ENCODE measurements at regions not wholly inside any gene's neighbourhood (a gene's known extent, or its start where the extent isn't known, plus 50 kb on each side); places are given as distances from the start of the nearest gene placed in this dataset.
A peak's percentile ranks its signal among the peaks of the same experiment; 100 is the strongest.
"Not testable (repeated sequence)": the region's sequence is repeated elsewhere in the genome, so short reads cannot be mapped to it uniquely, and the experiment has no call there.

DNA sequence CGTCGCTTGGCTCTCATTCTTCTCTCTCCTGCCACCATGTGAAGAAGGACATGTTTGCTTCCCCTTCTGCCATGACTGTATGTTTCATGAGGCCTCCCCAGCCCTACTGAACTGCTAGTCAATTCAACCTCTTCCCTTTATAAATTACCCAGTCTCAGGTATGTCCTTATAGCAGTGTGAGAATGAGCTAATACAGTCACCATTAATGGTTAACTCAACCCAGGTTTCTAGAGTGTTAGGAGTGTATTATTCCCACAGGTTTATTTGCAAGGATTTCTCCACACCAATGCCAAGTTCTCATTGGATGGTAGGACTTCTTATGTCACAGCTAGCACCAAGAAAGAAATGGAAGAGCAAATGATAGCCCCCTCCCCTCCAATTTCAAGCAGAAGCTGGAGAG is 71.9 kb downstream of the DYNAP start:
- Histone ChIP-seq H3K9me3 (no peaks in the 10 kb centered on the region), H3K4me1 (no peaks in the 10 kb centered on the region), H3K27me3 (no peaks in the 10 kb centered on the region), H3K4me3 (no peak overlapping the region), H3K36me3 (ENCODE audit: low read depth, missing control alignments) (no peaks in the 10 kb centered on the region), H3K27ac (no peak overlapping the region)
- TF ChIP-seq, protein P1, sequence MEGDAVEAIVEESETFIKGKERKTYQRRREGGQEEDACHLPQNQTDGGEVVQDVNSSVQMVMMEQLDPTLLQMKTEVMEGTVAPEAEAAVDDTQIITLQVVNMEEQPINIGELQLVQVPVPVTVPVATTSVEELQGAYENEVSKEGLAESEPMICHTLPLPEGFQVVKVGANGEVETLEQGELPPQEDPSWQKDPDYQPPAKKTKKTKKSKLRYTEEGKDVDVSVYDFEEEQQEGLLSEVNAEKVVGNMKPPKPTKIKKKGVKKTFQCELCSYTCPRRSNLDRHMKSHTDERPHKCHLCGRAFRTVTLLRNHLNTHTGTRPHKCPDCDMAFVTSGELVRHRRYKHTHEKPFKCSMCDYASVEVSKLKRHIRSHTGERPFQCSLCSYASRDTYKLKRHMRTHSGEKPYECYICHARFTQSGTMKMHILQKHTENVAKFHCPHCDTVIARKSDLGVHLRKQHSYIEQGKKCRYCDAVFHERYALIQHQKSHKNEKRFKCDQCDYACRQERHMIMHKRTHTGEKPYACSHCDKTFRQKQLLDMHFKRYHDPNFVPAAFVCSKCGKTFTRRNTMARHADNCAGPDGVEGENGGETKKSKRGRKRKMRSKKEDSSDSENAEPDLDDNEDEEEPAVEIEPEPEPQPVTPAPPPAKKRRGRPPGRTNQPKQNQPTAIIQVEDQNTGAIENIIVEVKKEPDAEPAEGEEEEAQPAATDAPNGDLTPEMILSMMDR (IDR thresholded peaks at IDR 0.05) = no peak
- no peak for TF ChIP-seq POLR2A (IDR thresholded peaks at IDR 0.05)
- intact Hi-C loops (cut with DNase I; ENCODE audit: low total_unique reads) = no loop called here
- DNase-seq = no peak
- WGBS, 2 donors = 86 to 90% methylated on average over 2 of the region's 2 CpGs

- WGBS, 2 donors = 96 to 98% methylated on average over 14 to 15 of the region's 15 CpGs
- intact Hi-C loops (cut with DNase I; ENCODE audit: low total_unique reads); H3K9me3 ChIP-seq: not testable (repeated sequence)
Observed at GRCh38 chr18:54669701-54670100, 78.7 kb downstream of the DYNAP start.

DNA sequence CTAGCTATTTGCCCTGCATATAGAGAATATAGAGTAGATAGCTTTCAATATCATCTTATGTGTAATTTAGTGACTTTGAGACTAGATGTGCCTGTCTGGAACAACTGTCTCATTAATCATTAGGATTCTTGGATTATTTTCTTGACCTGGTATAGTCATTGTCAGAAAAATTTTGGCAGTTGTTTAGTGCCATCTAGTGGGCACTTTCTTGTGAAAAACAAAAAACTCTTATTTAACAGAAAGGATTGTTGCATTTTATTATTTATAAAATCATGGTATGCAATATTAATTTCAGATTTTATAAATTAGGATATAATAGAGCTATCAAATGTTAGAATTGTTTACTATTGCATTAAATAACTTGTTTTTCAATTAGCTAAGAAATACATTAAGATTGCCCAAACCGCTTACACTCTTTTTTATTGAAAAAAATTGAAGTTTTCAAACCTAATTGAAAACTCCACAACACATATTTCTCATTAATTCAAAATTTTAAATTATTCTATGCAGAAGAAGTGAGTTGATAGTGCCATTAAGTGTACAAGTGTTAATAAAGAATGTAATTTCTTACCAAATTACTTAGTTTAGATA is 80.3 kb downstream of the DYNAP start:
- no peak overlapping the region for H3K4me3 ChIP-seq
- DNase-seq = no peak
- TF ChIP-seq, protein P1 (IDR thresholded peaks at IDR 0.05) = peak in 2 of 3 experiments; percentile 48 to 65
- no peak for TF ChIP-seq POLR2A (IDR thresholded peaks at IDR 0.05)
- no peaks in the 10 kb centered on the region for H3K4me1 ChIP-seq
- WGBS, 2 donors = 98% methylated on average over 1 of the region's 1 CpG
- intact Hi-C loops (cut with DNase I; ENCODE audit: low total_unique reads) = no loop called here
- no peaks in the 10 kb centered on the region for H3K27me3 ChIP-seq
- H3K27ac ChIP-seq = no peak overlapping the region
- no peaks in the 10 kb centered on the region for H3K9me3 ChIP-seq
- H3K36me3 ChIP-seq (ENCODE audit: low read depth, missing control alignments) = no peaks in the 10 kb centered on the region

More at GRCh38 chr18:54669701-54670100, 78.7 kb downstream of the DYNAP start:
- not testable (repeated sequence) for H3K27me3 ChIP-seq; H3K4me1 ChIP-seq; DNase-seq; H3K36me3 ChIP-seq (ENCODE audit: low read depth, missing control alignments); H3K4me3 ChIP-seq; H3K27ac ChIP-seq

DNA sequence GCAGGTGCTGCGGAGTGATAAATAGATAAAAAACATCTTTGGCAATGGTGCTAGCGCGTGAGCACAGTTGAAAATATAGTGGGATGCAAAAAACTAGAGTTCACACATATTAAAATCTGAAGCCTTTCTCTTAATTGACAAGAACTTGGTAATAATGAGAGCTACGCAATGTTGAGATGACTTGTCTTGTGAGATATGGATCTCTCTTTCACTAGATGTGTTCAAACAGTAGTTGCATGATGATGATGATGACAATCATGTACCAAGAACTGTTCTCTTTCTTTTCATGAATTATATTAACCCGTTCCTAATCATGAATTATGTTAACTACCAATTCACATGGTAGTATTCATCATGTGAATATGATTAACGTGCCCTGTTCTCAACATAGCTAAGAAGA is 81.1 kb downstream of the DYNAP start:
- H3K4me3 ChIP-seq = no peak overlapping the region
- intact Hi-C loops (cut with DNase I; ENCODE audit: low total_unique reads) = no loop called here
- DNase-seq = no peak
- 91 to 93% methylated on average over 6 of the region's 6 CpGs for WGBS, 2 donors
- TF ChIP-seq, protein P1 (IDR thresholded peaks at IDR 0.05) = no peak
- no peak for TF ChIP-seq POLR2A (IDR thresholded peaks at IDR 0.05)
- no peaks in the 10 kb centered on the region for H3K27me3 ChIP-seq
- no peaks in the 10 kb centered on the region for H3K9me3 ChIP-seq
- H3K4me1 ChIP-seq = no peaks in the 10 kb centered on the region
- no peaks in the 10 kb centered on the region for H3K36me3 ChIP-seq (ENCODE audit: low read depth, missing control alignments)
- no peak overlapping the region for H3K27ac ChIP-seq

DNA sequence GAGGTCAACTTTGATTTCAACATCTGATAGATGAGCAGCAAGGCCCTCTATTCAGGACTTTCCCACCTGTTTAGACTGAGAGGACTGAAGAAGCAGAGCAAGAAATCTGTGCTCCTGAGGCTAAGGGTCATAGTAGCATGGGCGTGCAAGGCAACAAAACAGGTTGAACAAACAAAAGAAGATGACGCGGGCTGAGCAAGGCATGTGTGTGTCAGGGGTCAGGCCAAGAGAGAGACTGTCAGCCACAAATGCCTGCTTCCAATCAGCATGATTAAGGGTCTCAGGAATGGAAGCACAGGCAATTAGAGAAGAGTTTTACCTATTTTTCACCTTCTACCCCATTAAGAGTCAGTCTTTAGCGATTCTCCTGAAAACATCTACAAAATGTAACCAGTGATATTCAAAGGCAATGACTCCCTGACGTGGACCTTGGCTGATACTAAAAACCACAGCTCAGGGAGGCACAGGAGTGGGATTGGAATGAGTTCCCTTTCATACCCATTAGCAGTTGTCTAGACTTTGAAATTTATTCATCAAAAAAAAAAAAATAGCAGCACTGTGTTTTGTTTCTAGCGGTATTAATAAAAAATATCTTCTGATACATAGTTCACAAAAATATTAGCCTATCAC is 81.9 kb downstream of the DYNAP start:
- no peaks in the 10 kb centered on the region for H3K36me3 ChIP-seq (ENCODE audit: low read depth, missing control alignments)
- WGBS, 2 donors = 70 to 74% methylated on average over 6 of the region's 6 CpGs
- no peak overlapping the region for H3K4me3 ChIP-seq
- no peak overlapping the region for H3K27ac ChIP-seq
- no peaks in the 10 kb centered on the region for H3K27me3 ChIP-seq
- H3K9me3 ChIP-seq = no peaks in the 10 kb centered on the region
- intact Hi-C loops (cut with DNase I; ENCODE audit: low total_unique reads) = no loop called here
- H3K4me1 ChIP-seq = no peaks in the 10 kb centered on the region
- no peak for TF ChIP-seq POLR2A (IDR thresholded peaks at IDR 0.05)
- TF ChIP-seq, protein P1 (IDR thresholded peaks at IDR 0.05) = no peak
- no peak for DNase-seq

Data from testis (tissue), 2 donors.